ENCODE measurements at regions not wholly inside any gene's neighbourhood (a gene's known extent, or its start where the extent isn't known, plus 50 kb on each side); places are given as distances from the start of the nearest gene placed in this dataset.

DNA sequence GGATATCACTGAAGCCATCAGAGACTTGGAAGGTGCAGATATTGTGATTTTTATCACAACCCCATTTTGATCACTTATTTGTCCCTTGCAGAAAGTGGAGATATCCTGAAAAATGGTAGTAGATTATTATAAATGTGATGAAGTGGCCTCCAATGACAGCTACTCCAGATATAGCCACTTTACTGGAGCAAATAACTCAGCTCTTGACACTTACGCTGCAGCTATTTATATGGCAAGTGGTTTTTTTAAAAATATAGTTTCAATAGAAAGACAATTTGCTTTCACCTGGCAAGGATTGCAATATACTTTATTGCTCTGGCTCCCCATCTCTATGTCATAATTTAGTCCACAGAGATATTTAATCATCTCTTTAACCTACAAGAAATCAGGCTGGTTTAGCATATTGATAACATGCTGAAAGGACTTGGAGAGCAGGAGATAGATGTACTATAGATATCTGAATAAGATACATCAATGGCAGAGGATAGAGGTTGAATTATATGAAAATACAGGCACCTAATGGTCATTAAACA lies 182.8 kb upstream of the SKOR2 start:
- no peak overlapping the region for H3K4me3 ChIP-seq
- no peak overlapping the region for H3K4me2 ChIP-seq
- ATAC-seq (no peak), FAIRE-seq (no peak), DNase-seq (ENCODE audit: low read depth in 1 of 2, low spot score in 1 of 2) (no peak)
- TF ChIP-seq, protein P1, sequence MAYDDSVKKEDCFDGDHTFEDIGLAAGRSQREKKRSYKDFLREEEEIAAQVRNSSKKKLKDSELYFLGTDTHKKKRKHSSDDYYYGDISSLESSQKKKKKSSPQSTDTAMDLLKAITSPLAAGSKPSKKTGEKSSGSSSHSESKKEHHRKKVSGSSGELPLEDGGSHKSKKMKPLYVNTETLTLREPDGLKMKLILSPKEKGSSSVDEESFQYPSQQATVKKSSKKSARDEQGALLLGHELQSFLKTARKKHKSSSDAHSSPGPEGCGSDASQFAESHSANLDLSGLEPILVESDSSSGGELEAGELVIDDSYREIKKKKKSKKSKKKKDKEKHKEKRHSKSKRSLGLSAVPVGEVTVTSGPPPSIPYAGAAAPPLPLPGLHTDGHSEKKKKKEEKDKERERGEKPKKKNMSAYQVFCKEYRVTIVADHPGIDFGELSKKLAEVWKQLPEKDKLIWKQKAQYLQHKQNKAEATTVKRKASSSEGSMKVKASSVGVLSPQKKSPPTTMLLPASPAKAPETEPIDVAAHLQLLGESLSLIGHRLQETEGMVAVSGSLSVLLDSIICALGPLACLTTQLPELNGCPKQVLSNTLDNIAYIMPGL (CRISPR knock-in tag; IDR thresholded peaks at IDR 0.05; ENCODE audit: borderline replicate concordance), result no peak
- TF ChIP-seq FOSB (CRISPR knock-in tag; IDR thresholded peaks at IDR 0.05) (no peak), NFE2L2 (conservative IDR thresholded peaks at IDR 0.05; ENCODE audit: low read length) (no peak)
- TF ChIP-seq, protein P2, sequence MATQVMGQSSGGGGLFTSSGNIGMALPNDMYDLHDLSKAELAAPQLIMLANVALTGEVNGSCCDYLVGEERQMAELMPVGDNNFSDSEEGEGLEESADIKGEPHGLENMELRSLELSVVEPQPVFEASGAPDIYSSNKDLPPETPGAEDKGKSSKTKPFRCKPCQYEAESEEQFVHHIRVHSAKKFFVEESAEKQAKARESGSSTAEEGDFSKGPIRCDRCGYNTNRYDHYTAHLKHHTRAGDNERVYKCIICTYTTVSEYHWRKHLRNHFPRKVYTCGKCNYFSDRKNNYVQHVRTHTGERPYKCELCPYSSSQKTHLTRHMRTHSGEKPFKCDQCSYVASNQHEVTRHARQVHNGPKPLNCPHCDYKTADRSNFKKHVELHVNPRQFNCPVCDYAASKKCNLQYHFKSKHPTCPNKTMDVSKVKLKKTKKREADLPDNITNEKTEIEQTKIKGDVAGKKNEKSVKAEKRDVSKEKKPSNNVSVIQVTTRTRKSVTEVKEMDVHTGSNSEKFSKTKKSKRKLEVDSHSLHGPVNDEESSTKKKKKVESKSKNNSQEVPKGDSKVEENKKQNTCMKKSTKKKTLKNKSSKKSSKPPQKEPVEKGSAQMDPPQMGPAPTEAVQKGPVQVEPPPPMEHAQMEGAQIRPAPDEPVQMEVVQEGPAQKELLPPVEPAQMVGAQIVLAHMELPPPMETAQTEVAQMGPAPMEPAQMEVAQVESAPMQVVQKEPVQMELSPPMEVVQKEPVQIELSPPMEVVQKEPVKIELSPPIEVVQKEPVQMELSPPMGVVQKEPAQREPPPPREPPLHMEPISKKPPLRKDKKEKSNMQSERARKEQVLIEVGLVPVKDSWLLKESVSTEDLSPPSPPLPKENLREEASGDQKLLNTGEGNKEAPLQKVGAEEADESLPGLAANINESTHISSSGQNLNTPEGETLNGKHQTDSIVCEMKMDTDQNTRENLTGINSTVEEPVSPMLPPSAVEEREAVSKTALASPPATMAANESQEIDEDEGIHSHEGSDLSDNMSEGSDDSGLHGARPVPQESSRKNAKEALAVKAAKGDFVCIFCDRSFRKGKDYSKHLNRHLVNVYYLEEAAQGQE (IDR thresholded peaks at IDR 0.05), result no peak
- TF ChIP-seq, protein P3, sequence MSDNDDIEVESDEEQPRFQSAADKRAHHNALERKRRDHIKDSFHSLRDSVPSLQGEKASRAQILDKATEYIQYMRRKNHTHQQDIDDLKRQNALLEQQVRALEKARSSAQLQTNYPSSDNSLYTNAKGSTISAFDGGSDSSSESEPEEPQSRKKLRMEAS (IDR thresholded peaks at IDR 0.05), result no peak
- TF ChIP-seq, protein P4, sequence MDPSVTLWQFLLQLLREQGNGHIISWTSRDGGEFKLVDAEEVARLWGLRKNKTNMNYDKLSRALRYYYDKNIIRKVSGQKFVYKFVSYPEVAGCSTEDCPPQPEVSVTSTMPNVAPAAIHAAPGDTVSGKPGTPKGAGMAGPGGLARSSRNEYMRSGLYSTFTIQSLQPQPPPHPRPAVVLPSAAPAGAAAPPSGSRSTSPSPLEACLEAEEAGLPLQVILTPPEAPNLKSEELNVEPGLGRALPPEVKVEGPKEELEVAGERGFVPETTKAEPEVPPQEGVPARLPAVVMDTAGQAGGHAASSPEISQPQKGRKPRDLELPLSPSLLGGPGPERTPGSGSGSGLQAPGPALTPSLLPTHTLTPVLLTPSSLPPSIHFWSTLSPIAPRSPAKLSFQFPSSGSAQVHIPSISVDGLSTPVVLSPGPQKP (IDR thresholded peaks at IDR 0.05; ENCODE audit: low read depth, low read length), result no peak
- ChIA-PET CTCF (no interaction called here), POLR2A (no interaction called here)
- H3K4me1 ChIP-seq, result no peaks in the 10 kb centered on the region
- 0% methylated on average over 1 of the region's 1 CpG for WGBS (ENCODE audit: missing lambda C conversion rate)
- H3K9me3 ChIP-seq, result no peaks in the 10 kb centered on the region
- H3K27ac ChIP-seq, result no peak overlapping the region

DNA sequence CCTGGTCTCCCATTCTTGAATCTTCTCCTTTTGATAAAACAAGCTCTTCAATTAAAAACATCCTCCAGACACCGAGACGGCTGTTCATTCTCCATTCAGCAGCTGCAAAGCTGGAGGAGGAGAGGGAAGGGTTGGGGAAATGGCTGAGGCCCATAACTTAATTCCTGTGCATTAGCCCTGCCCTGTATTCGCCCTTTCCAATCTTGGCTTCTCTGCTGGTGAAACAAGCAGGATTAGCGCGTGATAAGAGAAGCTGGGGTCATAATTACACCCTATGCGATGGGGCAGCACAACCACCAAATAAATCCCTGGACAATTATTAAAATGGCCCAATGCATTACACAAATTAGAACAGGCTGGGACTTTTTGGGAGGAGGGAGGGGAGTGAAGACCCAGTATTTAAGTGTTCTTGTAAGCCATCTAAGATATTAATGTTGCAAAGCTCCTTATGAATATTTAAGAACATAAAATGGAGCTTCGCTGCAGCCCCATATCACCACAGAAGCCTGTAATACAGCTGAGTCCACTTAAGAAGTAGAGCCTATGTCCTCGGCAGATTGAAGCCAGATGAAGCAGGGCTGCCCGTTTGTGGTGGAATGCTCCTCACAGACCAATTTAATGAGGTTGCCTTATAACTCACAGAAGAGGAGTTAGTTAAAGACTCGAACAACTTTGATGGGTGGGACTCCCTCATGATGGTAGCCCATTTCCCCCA lies 176.6 kb upstream of the SKOR2 start:
- Histone ChIP-seq H3K27ac (no peak overlapping the region), H3K4me1 (no peaks in the 10 kb centered on the region), H3K4me3 (no peak overlapping the region), H3K4me2 (no peak overlapping the region), H3K9me3 (no peaks in the 10 kb centered on the region)
- no peak for FAIRE-seq
- WGBS (ENCODE audit: missing lambda C conversion rate), result 31% methylated on average over 10 of the region's 10 CpGs
- ChIA-PET CTCF (no interaction called here), POLR2A (no interaction called here)
- DNase-seq (ENCODE audit: low read depth in 1 of 2, low spot score in 1 of 2), result no peak
- TF ChIP-seq RCOR1 (IDR thresholded peaks at IDR 0.05; ENCODE audit: low read depth, low read length), result no peak
- no peak for TF ChIP-seq HOXB5 (CRISPR knock-in tag; IDR thresholded peaks at IDR 0.05)
- TF ChIP-seq FOSL2 (IDR thresholded peaks at IDR 0.05), result no peak
- no peak for TF ChIP-seq FOSL2 (CRISPR knock-in tag; IDR thresholded peaks at IDR 0.05)
- TF ChIP-seq CBX8 (IDR thresholded peaks at IDR 0.05), result no peak
- TF ChIP-seq, protein P5, sequence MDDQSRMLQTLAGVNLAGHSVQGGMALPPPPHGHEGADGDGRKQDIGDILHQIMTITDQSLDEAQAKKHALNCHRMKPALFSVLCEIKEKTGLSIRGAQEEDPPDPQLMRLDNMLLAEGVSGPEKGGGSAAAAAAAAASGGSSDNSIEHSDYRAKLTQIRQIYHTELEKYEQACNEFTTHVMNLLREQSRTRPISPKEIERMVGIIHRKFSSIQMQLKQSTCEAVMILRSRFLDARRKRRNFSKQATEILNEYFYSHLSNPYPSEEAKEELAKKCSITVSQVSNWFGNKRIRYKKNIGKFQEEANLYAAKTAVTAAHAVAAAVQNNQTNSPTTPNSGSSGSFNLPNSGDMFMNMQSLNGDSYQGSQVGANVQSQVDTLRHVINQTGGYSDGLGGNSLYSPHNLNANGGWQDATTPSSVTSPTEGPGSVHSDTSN (IDR thresholded peaks at IDR 0.05), result no peak
- TF ChIP-seq SMC3 (IDR thresholded peaks at IDR 0.05), result no peak
- TF ChIP-seq, protein P4 (IDR thresholded peaks at IDR 0.05; ENCODE audit: low read depth, low read length), result no peak
- TF ChIP-seq PHF8 (IDR thresholded peaks at IDR 0.05; ENCODE audit: borderline replicate concordance, low read depth), result no peak
- no peak for TF ChIP-seq EHF (CRISPR knock-in tag; IDR thresholded peaks at IDR 0.05)
- ATAC-seq, result no peak

Measured in A549 (cell line).